ENCODE measurements at regions not wholly inside any gene's neighbourhood (a gene's known extent, or its start where the extent isn't known, plus 50 kb on each side); places are given as distances from the start of the nearest gene placed in this dataset.

GRCh38 chr4:69039071-69039470 lies 57.2 kb upstream of the UGT2B7 start:
- no peak overlapping the region for H3K9ac ChIP-seq (ENCODE audit: low read depth, low read length)
- no peaks in the 10 kb centered on the region for H3K27me3 ChIP-seq (ENCODE audit: insufficient read depth, low read length)
- H3K4me3 ChIP-seq (ENCODE audit: low read length): no peak overlapping the region
- no peak overlapping the region for H3K27ac ChIP-seq (ENCODE audit: low read depth, low read length)
- peaks cover 6% of the 10 kb centered on the region; the same call in 1 of the 2 replicates for H3K9me3 ChIP-seq (ENCODE audit: insufficient read depth, low read depth, low read length)
- WGBS: 95% methylated on average over 2 of the region's 2 CpGs
- H3K4me1 ChIP-seq (ENCODE audit: insufficient read depth, low read length): no peaks in the 10 kb centered on the region
- H3K36me3 ChIP-seq (ENCODE audit: insufficient read depth, low read length): no peaks in the 10 kb centered on the region

GRCh38 chr4:69044247-69044646 lies 52.0 kb upstream of the UGT2B7 start:
- Histone ChIP-seq H3K4me3 (ENCODE audit: low read length) (no peak overlapping the region), H3K9me3 (ENCODE audit: insufficient read depth, low read depth, low read length) (0 out of 2 replicates have a peak, but pooled peaks cover 5% of the 10 kb centered on the region), H3K27me3 (ENCODE audit: insufficient read depth, low read length) (no peaks in the 10 kb centered on the region), H3K9ac (ENCODE audit: low read depth, low read length) (no peak overlapping the region), H3K4me1 (ENCODE audit: insufficient read depth, low read length) (no peaks in the 10 kb centered on the region), H3K36me3 (ENCODE audit: insufficient read depth, low read length) (no peaks in the 10 kb centered on the region), H3K27ac (ENCODE audit: low read depth, low read length) (no peak overlapping the region)
- WGBS: 93% methylated on average over 3 of the region's 3 CpGs
